ENCODE measurements at regions not wholly inside any gene's neighbourhood (a gene's known extent, or its start where the extent isn't known, plus 50 kb on each side); places are given as distances from the start of the nearest gene placed in this dataset.

- DNase-seq: no peak
Measured at GRCh38 chr13:91100944-91101343, 246.5 kb upstream of the MIR17HG start.

DNA sequence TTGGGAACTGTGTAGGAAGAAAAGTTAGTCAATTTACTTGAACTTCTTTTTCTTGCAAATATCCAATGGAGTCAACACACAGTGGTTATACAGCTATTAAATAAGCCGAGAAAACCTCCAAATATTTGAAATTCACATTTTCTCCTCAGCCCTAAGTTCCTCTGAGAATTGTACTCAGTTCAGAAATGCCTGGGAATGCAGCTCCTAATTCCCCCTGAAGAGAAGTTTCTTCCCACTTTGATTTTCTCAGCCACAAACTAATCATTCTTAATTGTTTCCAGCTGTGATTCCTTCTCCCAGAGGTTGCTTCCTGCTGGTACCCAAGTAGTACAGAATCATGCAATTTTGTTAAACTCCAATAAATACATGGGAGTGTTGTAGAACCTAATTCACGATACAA lies 246.1 kb upstream of the MIR17HG start:
- DNase-seq: no peak

DNA sequence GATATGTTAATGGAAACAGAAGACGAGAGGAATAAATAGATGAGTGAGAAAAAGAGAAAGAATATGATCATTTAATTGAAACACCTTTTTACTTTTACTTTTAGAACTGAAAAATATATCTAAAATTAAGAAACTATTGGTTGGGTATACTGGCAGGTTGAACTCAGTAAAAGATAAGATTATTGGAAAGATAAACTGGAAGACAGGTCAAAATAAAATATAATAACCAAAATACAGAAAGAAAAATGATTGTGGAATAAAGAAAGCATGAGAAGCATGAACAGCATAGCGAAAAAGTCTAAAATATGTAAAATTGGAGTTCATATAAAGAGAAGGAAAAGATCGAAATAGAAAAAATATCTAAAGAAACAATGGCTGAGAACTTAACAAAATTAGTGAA lies 242.2 kb upstream of the MIR17HG start:
- no peak for DNase-seq

DNA sequence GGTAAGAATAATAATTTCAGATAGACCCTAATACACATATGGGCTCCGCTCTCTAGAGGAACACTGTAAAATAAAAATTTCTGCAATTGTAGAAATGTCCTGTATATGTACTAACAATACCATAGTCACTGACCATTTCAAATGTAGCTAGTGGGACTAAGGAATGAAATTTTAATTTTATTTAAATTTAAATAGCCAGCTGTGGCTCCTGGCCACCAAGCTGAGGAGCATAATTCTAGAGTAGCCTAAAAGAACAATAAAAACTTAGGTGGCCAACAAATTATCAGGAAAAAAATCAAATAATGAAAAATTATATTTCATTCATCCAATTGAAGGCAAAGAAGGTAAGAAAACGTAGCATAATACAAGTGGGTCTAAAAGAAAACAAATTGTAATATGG lies 240.9 kb upstream of the MIR17HG start:
- DNase-seq: no peak

DNA sequence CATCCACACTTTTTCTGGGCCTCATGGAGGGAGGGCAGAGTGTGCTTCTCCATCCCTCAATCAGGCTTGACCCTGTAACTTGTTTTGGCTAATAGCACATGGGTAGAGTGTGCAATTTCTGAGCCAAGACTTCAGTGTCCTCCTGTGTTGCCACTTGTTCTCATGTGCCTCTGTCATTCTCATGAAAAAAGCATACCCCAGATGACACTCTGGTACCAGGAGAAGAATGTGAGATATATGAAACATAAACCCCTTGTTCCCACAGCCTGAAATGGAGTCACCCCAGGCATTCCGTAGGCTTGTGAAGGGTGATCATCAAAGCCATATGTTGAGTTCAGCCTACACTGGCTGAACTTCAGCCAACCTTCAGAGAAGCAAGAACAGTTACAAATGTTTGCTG lies 239.2 kb upstream of the MIR17HG start:
- no peak for DNase-seq

DNA sequence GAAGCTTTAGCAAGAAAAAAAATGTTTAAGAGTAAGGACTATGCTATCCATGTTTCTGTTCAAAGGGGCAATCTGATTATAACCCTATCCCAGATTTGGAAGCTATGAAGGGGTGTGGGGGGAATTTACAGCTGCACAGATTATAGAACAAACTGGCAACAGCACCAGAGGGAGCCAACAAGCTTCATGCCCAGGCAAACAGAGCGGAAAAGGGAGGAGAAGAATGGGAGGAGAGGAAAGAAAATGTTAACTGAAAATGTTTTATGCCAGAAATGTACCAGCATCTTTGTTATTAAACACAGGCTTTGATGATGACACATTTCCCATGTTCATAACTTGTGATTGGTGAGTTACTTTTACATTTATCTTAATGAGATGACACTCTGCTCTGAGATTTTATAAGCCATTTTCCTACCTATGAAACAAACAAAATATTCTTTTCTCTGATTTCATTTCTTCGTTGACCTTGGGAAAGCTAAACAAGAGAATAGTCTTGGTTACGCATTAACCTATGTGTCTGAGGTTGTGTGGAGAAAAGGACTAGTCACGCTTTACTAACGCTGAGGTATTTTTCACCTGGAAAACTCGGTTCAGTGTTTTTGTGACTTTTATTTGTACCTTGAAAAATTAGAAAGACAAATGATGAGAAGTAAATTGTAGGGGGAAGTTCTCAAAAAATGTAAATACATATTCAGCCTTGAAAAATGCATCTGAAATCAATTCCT lies 235.8 kb upstream of the MIR17HG start:
- DNase-seq: no peak

- no peak for DNase-seq
Measured at GRCh38 chr13:91112201-91112923, 235.1 kb upstream of the MIR17HG start.

- no peak for DNase-seq
Measured at GRCh38 chr13:91112924-91113277, 234.6 kb upstream of the MIR17HG start.

GRCh38 chr13:91115776-91116175 lies 231.7 kb upstream of the MIR17HG start:
- DNase-seq: no peak

- no peak for DNase-seq
Measured at GRCh38 chr13:91117351-91117750, 230.1 kb upstream of the MIR17HG start.

GRCh38 chr13:91119643-91120042 lies 227.8 kb upstream of the MIR17HG start:
- DNase-seq: no peak

DNA sequence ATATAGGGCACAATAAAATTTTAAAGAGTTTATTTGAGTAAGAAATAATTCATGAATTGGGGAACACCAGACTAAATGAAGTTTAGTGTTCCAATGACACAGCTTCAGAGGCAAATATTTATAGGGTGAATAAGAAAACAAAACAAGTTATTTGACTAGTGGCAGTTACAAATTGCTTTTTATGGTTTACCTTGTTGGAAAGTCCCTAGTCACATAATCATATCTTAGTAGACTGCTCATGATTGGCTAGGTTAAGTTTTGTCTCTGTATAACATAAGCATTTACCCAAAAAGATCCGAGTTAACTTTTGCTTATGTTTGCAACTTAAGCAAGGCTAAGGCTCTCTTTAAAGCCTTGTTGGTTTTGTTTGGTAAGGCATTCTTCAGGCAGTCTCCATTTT lies 224.7 kb upstream of the MIR17HG start:
- no peak for DNase-seq

DNA sequence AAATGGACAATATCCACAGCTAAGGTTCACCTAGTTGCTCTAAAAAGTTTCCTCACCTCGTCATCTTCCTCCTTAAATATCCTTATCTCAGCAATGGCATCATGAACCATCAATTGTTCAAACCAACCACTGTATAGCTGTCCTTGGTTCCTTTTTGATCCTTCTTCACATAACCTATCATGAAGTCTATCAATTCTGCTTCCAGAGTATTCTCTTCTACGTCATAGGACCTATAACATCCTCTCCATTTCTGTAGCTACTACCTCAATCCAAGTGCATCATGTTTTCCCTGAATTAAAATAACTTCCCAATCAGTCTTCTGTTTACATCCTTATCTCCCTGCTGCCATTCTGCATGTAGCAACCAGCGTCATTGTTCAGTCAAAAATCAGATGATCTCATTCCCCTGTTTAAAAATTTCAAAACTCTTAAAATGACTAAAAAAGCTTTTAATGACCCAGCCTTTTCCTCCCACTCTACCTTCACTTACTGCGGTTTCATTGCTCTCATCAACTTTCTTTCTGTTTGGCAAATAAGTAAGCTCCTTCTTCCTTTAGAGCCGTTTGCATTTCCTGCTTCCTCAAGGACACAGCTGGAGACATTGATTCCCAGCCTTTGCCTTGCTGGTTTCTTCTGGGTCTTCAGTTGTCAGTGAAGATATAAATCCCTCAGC lies 223.9 kb upstream of the MIR17HG start:
- no peak for DNase-seq

DNA sequence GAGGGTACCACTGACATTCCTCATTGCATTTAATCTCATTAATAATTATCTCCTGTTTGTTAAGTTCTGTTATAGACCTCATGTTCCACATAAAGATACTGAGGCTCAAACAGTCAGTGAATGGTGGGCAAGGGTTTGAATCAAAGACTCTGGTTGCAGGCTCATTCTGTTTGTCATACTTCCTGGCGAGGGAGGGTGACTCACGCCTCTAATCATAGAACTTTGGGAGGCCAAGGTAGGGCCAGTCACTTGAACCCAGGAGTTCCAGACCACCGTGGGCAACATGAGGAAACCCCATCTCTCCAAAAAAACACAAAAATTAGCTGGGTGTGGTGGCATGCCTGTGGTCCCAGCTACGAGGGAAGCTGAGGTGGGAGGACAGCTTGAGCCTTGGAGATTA lies 220.7 kb upstream of the MIR17HG start:
- DNase-seq: no peak

DNA sequence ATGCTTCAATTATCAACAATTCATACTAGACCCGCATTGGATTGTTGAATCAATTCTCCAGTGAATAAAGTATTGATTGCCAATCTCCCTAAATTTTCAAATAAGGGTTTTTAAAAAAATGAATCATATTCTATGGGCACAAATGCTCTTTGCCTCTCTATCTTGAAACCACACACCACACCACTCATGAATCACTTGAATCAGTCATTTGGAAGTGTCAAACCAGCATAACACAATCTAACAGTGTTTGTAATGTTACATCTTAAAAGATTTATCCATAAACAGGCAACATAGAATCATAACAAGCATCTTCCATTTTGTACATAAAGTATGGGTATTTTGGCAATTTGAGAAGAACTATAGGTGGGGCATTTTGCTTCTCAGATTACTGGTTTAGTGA lies 219.5 kb upstream of the MIR17HG start:
- no peak for DNase-seq

- no peak for DNase-seq
Measured at GRCh38 chr13:91132381-91132780, 215.1 kb upstream of the MIR17HG start.

GRCh38 chr13:91132786-91133185 lies 214.7 kb upstream of the MIR17HG start:
- no peak for DNase-seq

- peak; percentile 25 for DNase-seq
Measured at GRCh38 chr13:91133941-91134802, 213.3 kb upstream of the MIR17HG start.

- DNase-seq: no peak
Measured at GRCh38 chr13:91134803-91135184, 212.7 kb upstream of the MIR17HG start.

DNA sequence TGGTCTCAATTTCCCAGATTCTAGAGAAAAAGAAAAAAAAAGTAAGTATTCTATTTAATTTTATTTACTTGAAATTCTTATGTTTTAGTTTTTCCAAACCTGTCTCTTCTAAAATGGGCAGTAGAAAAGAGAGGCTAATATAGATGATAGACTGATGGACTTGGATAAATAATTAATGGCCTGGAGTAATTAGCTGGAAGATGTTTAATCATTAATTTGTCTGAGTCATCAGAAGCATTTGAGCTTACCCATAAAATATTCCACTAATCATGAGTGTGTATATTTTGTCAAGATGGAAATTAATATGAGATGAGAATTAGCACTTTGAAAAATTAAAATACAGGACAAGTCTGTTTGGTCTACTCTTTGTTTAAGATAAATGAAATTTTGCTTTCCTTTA lies 212.1 kb upstream of the MIR17HG start:
- DNase-seq: no peak

- DNase-seq: no peak
Measured at GRCh38 chr13:91135968-91136367, 211.5 kb upstream of the MIR17HG start.

DNA sequence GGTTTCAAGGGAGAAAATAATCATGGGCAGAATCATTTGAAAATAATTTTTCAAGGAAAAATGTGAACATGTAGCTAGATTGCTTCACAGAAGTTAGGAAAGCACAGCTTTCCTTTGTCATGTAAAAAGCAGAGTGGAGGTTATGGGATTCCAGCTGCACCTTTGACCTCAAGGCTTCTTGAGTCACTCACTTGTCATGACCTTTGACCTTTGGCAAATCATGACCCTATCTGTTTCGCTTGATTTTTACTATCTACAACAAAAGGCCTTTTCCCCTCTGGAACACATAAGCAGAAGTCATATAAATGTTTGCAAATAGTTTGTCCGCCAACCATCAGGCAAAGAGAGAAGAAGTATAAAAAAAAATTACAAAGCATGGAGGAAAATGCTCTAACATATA lies 210.7 kb upstream of the MIR17HG start:
- no peak for DNase-seq

- no peak for DNase-seq
Measured at GRCh38 chr13:91139232-91139631, 208.3 kb upstream of the MIR17HG start.

Measured in DMS153 (cell line).